K562 (cell line): ENCODE measurements at regions not wholly inside any gene's neighbourhood (a gene's known extent, or its start where the extent isn't known, plus 50 kb on each side); places are given as distances from the start of the nearest gene placed in this dataset.
A peak's percentile ranks its signal among the peaks of the same experiment; 100 is the strongest.

Experiments used
- CLOCK ChIP-seq: fragments of 250-450 bp; sonication (Bioruptor Pico); IDR thresholded peaks from 2 replicates; pipeline ENCODE4 v1.4.0; 2020; ENCODE audit warnings: mild to moderate bottlenecking, moderate library complexity, borderline replicate concordance
- DLX4 ChIP-seq: fragments of 250-450 bp; sonication (Bioruptor Pico); IDR thresholded peaks from 2 replicates; pipeline ENCODE4 v1.6.1; 2021; ENCODE audit warnings: mild to moderate bottlenecking
- DMBX1 ChIP-seq: fragments of 250-450 bp; sonication (Bioruptor Pico); IDR thresholded peaks from 2 replicates; pipeline ENCODE4 v1.8.0; 2022; ENCODE audit warnings: inconsistent platforms, mild to moderate bottlenecking, moderate library complexity, borderline replicate concordance
- ETS2 ChIP-seq: IDR thresholded peaks from 2 replicates; pipeline ENCODE4 v1.6.1; 2016; ENCODE audit warnings: borderline replicate concordance, missing genetic modification characterization, mild to moderate bottlenecking, moderate library complexity, missing compliant biosample characterization; ENCODE audit not compliant: poor library complexity, severe bottlenecking
- FOXK2 ChIP-seq, 2 experiments: fragments of 450-650 bp; IDR thresholded peaks in 1 of 2; conservative IDR thresholded peaks in 1 of 2; 2 replicates each; pipeline ENCODE4 v1.6.1; 2016; ENCODE audit warnings: low read depth in 2 of 2, mild to moderate bottlenecking in 1 of 2
- GTF2E2 ChIP-seq: fragments of 200-800 bp; sonication (Bioruptor generic); IDR thresholded peaks from 2 replicates; pipeline ENCODE4 v1.6.1; 2016; ENCODE audit warnings: missing genetic modification characterization, missing compliant biosample characterization
- JUND ChIP-seq, 2 experiments: IDR thresholded peaks; 2 replicates in 1 of 2; 3 replicates in 1 of 2; pipeline ENCODE4 v1.6.1; 2011; ENCODE audit warnings: borderline replicate concordance in 2 of 2, low read depth in 2 of 2, low read length in 2 of 2, improper control_type of control experiment in 1 of 2, missing biosample characterization in 1 of 2, missing genetic modification characterization in 1 of 2, missing genetic modification reagents in 1 of 2
- KAT8 ChIP-seq: fragments of 450-650 bp; IDR thresholded peaks from 2 replicates; pipeline ENCODE4 v1.6.1; 2016; ENCODE audit warnings: low read depth, mild to moderate bottlenecking
- MAFF ChIP-seq: IDR thresholded peaks from 2 replicates; pipeline ENCODE4 v1.6.1; 2012; ENCODE audit warnings: low read length, improper control_type of control experiment
- MCM5 ChIP-seq: fragments of 450-650 bp; IDR thresholded peaks from 2 replicates; pipeline ENCODE4 v1.6.1; 2016; ENCODE audit warnings: low read depth
- MYBL2 ChIP-seq, 2 experiments: fragments of 450-650 bp in 1 of 2; sonication (generic) in 1 of 2; formaldehyde crosslinking in 1 of 2; IDR thresholded peaks; 2 replicates each; pipeline versions ENCODE4 v1.6.1 to v1.8.1; 2017 to 2022; ENCODE audit warnings: borderline replicate concordance in 1 of 2, inconsistent platforms in 1 of 2, low read depth in 1 of 2, mild to moderate bottlenecking in 1 of 2, missing genetic modification reagents in 1 of 2, moderate library complexity in 1 of 2
- NONO ChIP-seq, 2 experiments: fragments of 200-400 bp in 1 of 2; fragments of 450-650 bp in 1 of 2; formaldehyde crosslinking in 1 of 2; IDR thresholded peaks; 2 replicates each; pipeline ENCODE4 v1.6.1; 2017; ENCODE audit warnings: low read depth in 2 of 2, mild to moderate bottlenecking in 2 of 2, moderate library complexity in 2 of 2, low read length in 1 of 2
- RBFOX2 ChIP-seq: fragments of 200-400 bp; formaldehyde crosslinking; IDR thresholded peaks from 2 replicates; pipeline ENCODE4 v1.6.1; 2017; ENCODE audit warnings: low read depth, mild to moderate bottlenecking, low read length, moderate library complexity
- RBM15 ChIP-seq: fragments of 200-400 bp; formaldehyde crosslinking; IDR thresholded peaks from 2 replicates; pipeline ENCODE4 v1.6.1; 2018; ENCODE audit warnings: mild to moderate bottlenecking, low read length, moderate library complexity; ENCODE audit not compliant: insufficient read depth
- SIN3B ChIP-seq: fragments of 450-650 bp; IDR thresholded peaks from 2 replicates; pipeline ENCODE4 v1.6.1; 2017; ENCODE audit warnings: low read depth, mild to moderate bottlenecking, moderate library complexity
- STAT5A ChIP-seq: IDR thresholded peaks from 2 replicates; pipeline ENCODE4 v1.6.1; 2012; ENCODE audit warnings: low read length, inconsistent platforms, borderline replicate concordance
- TBL1XR1 ChIP-seq, 2 experiments: IDR thresholded peaks; 2 replicates each; pipeline ENCODE4 v1.6.1; 2012; ENCODE audit warnings: improper control_type of control experiment in 2 of 2, low read length in 2 of 2, mild to moderate bottlenecking in 1 of 2
- ZKSCAN1 ChIP-seq: fragments of 150-350 bp; IDR thresholded peaks from 2 replicates; pipeline ENCODE4 v1.6.1; 2016; ENCODE audit warnings: low read depth, low read length
- ZNF668 ChIP-seq: fragments of 250-450 bp; sonication (Bioruptor Pico); IDR thresholded peaks from 2 replicates; pipeline ENCODE4 v1.8.0; 2022; ENCODE audit warnings: mild to moderate bottlenecking, inconsistent platforms
- ZSCAN29 ChIP-seq: fragments of 450-650 bp; IDR thresholded peaks from 2 replicates; pipeline ENCODE4 v1.6.1; 2017
- TF ChIP-seq, protein P1 (sequence below): sonication (generic); formaldehyde crosslinking; IDR thresholded peaks from 2 replicates; pipeline ENCODE4 v1.9.0; 2022; ENCODE audit warnings: mild to moderate bottlenecking, missing genetic modification reagents
- TF ChIP-seq, protein P2 (sequence below): fragments of 450-650 bp; IDR thresholded peaks from 2 replicates; pipeline ENCODE4 v1.6.1; 2014; ENCODE audit warnings: low read depth, mild to moderate bottlenecking, moderate library complexity, borderline replicate concordance

GRCh38 chr15:96042734-96043224 lies 287.7 kb upstream of the NR2F2 start (continued):
- TF ChIP-seq STAT5A, result no peak
- no peak for TF ChIP-seq ETS2 (tag)
- TF ChIP-seq ZSCAN29, result no peak
- no peak for TF ChIP-seq TBL1XR1 (IDR thresholded peaks at IDR 0.05; ENCODE audit: low read length in 2 of 2)
- TF ChIP-seq, protein P1, sequence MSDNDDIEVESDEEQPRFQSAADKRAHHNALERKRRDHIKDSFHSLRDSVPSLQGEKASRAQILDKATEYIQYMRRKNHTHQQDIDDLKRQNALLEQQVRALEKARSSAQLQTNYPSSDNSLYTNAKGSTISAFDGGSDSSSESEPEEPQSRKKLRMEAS (CRISPR knock-in tag), result no peak
- no peak for TF ChIP-seq MAFF
- TF ChIP-seq JUND (IDR thresholded peaks at IDR 0.05; ENCODE audit: borderline replicate concordance, low read depth, low read length), result no peak
- TF ChIP-seq JUND (tag; IDR thresholded peaks at IDR 0.05; ENCODE audit: borderline replicate concordance, low read depth, low read length), result no peak
- no peak for TF ChIP-seq ZKSCAN1
- no peak for TF ChIP-seq CLOCK (CRISPR knock-in tag)
- no peak for TF ChIP-seq DMBX1 (CRISPR knock-in tag)
- no peak for TF ChIP-seq ZNF668 (CRISPR knock-in tag)
- peak; percentile 56 to 59; a peak in 2 of 4 replicates for TF ChIP-seq FOXK2 (conservative IDR thresholded peaks at IDR 0.05 in 1 of 2, IDR thresholded peaks at IDR 0.05 in 1 of 2; ENCODE audit: low read depth in 2 of 2)
- no peak for TF ChIP-seq NONO (IDR thresholded peaks at IDR 0.05; ENCODE audit: low read depth in 2 of 2, low read length in 1 of 2)
- no peak for TF ChIP-seq SIN3B
- TF ChIP-seq, protein P2, sequence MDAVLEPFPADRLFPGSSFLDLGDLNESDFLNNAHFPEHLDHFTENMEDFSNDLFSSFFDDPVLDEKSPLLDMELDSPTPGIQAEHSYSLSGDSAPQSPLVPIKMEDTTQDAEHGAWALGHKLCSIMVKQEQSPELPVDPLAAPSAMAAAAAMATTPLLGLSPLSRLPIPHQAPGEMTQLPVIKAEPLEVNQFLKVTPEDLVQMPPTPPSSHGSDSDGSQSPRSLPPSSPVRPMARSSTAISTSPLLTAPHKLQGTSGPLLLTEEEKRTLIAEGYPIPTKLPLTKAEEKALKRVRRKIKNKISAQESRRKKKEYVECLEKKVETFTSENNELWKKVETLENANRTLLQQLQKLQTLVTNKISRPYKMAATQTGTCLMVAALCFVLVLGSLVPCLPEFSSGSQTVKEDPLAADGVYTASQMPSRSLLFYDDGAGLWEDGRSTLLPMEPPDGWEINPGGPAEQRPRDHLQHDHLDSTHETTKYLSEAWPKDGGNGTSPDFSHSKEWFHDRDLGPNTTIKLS, result no peak
- no peak for TF ChIP-seq MCM5
- TF ChIP-seq MYBL2 (IDR thresholded peaks at IDR 0.05; ENCODE audit: low read depth), result no peak
- no peak for TF ChIP-seq MYBL2 (CRISPR knock-in tag; IDR thresholded peaks at IDR 0.05; ENCODE audit: borderline replicate concordance)
- no peak for TF ChIP-seq KAT8
- no peak for TF ChIP-seq RBM15
- TF ChIP-seq GTF2E2 (tag), result no peak
- no peak for TF ChIP-seq DLX4 (CRISPR knock-in tag)
- TF ChIP-seq RBFOX2, result no peak
